ENCODE measurements at regions not wholly inside any gene's neighbourhood (a gene's known extent, or its start where the extent isn't known, plus 50 kb on each side); places are given as distances from the start of the nearest gene placed in this dataset.

GRCh38 chr5:72662305-72662704, 154.2 kb upstream of the TNPO1 start:
- Histone ChIP-seq H3K36me3 (no peaks in the 10 kb centered on the region), H3K27ac (no peak overlapping the region), H3K27me3 (no peaks in the 10 kb centered on the region), H3K9me3 (no peaks in the 10 kb centered on the region), H3K4me1 (no peaks in the 10 kb centered on the region), H3K4me3 (no peak overlapping the region)
- WGBS, 2 donors (ENCODE audit: low coverage in 1 of 2), result 50% methylated on average over 3 of the region's 3 CpGs; no CpG with 5 or more reads in 1 of the 2 donors
- ATAC-seq, result no peak
- TF ChIP-seq CTCF (IDR thresholded peaks at IDR 0.05) (no peak), EP300 (IDR thresholded peaks at IDR 0.05) (no peak), POLR2A (IDR thresholded peaks at IDR 0.05) (no peak), POLR2AphosphoS5 (IDR thresholded peaks at IDR 0.05) (no peak)

DNA sequence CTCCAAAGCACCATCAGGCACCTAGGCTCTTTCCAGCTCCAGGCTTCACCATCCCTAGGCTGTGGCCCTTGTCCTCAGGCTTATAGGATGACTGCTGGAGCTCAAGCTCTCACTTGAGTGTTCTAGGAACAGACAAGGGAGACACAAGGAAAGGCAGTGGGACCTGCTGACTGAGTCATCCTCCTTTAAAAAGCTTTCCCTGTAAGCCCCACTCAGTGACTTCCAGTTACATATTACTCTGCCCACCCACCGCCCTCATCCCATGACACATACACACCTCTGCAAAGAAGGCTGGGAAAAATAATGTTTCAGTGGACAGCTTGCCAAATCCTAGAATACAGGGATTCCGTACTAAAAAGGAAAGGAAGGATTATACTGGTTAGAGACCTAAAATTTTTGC, 154.2 kb upstream of the ZNF366 start:
- WGBS, 2 donors (ENCODE audit: low coverage in 1 of 2), result 61 to 70% methylated on average over 2 of the region's 2 CpGs
- no peak for TF ChIP-seq POLR2AphosphoS5 (IDR thresholded peaks at IDR 0.05)
- TF ChIP-seq CTCF (IDR thresholded peaks at IDR 0.05), result no peak
- TF ChIP-seq EP300 (IDR thresholded peaks at IDR 0.05), result no peak
- TF ChIP-seq POLR2A (IDR thresholded peaks at IDR 0.05), result no peak
- ATAC-seq, result no peak
- Histone ChIP-seq H3K27me3 (no peaks in the 10 kb centered on the region), H3K4me1 (no peaks in the 10 kb centered on the region), H3K4me3 (no peak overlapping the region), H3K27ac (no peak overlapping the region), H3K9me3 (no peaks in the 10 kb centered on the region), H3K36me3 (no peaks in the 10 kb centered on the region)

GRCh38 chr5:72659726-72660125, 152.5 kb upstream of the ZNF366 start:
- Histone ChIP-seq H3K4me1 (no peaks in the 10 kb centered on the region), H3K36me3 (no peaks in the 10 kb centered on the region), H3K4me3 (no peak overlapping the region), H3K9me3 (no peaks in the 10 kb centered on the region), H3K27ac (no peak overlapping the region), H3K27me3 (no peaks in the 10 kb centered on the region)
- TF ChIP-seq CTCF (IDR thresholded peaks at IDR 0.05), result no peak
- no peak for TF ChIP-seq EP300 (IDR thresholded peaks at IDR 0.05)
- TF ChIP-seq POLR2AphosphoS5 (IDR thresholded peaks at IDR 0.05), result no peak
- no peak for TF ChIP-seq POLR2A (IDR thresholded peaks at IDR 0.05)
- ATAC-seq, result no peak
- 76 to 100% methylated on average over 2 to 3 of the region's 4 CpGs for WGBS, 2 donors (ENCODE audit: low coverage in 1 of 2)

- TF ChIP-seq CTCF (IDR thresholded peaks at IDR 0.05) (no peak), POLR2AphosphoS5 (IDR thresholded peaks at IDR 0.05) (no peak), EP300 (IDR thresholded peaks at IDR 0.05) (no peak), POLR2A (IDR thresholded peaks at IDR 0.05) (no peak)
- WGBS, 2 donors (ENCODE audit: low coverage in 1 of 2), result 91 to 100% methylated on average over 4 of the region's 4 CpGs
- no peak overlapping the region for H3K4me3 ChIP-seq
- no peak overlapping the region for H3K27ac ChIP-seq
- H3K27me3 ChIP-seq, result no peaks in the 10 kb centered on the region
- no peak for ATAC-seq
- no peaks in the 10 kb centered on the region for H3K9me3 ChIP-seq
- H3K4me1 ChIP-seq, result no peaks in the 10 kb centered on the region
- H3K36me3 ChIP-seq, result no peaks in the 10 kb centered on the region
Observed at GRCh38 chr5:72658761-72659540, 151.7 kb upstream of the ZNF366 start.

DNA sequence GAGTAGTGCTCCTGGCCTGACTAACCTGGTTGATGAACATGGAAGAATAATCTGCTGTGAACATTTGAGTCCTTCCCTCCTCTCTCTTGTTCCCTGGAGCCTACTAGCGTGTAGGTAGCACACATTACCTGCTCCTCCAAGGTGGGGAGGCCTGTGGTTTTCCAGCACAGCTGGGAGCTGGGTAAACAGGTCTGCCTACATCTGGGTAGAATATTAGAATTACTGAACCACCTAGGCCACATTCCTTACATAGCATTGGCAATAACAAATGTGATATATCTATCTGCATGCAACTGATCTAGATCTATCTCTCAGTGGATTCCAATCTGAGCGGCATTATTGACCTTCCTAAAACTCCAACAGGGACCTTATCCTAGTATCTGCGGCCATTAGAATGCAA, 151.0 kb upstream of the ZNF366 start:
- ATAC-seq, result no peak
- WGBS, 2 donors (ENCODE audit: low coverage in 1 of 2), result 95 to 100% methylated on average over 1 to 2 of the region's 3 CpGs
- H3K4me1 ChIP-seq, result no peaks in the 10 kb centered on the region

More for the DNA sequence above, 151.0 kb upstream of the ZNF366 start:
- H3K27ac ChIP-seq, result no peak overlapping the region
- TF ChIP-seq POLR2AphosphoS5 (IDR thresholded peaks at IDR 0.05) (no peak), EP300 (IDR thresholded peaks at IDR 0.05) (no peak), CTCF (IDR thresholded peaks at IDR 0.05) (no peak), POLR2A (IDR thresholded peaks at IDR 0.05) (no peak)
- no peaks in the 10 kb centered on the region for H3K9me3 ChIP-seq
- no peaks in the 10 kb centered on the region for H3K36me3 ChIP-seq
- no peak overlapping the region for H3K4me3 ChIP-seq
- H3K27me3 ChIP-seq, result no peaks in the 10 kb centered on the region

Data from gastroesophageal sphincter (tissue), 4 donors.